Trophoblast cell (in vitro differentiated cells and primary cell): ENCODE measurements at regions not wholly inside any gene's neighbourhood (a gene's known extent, or its start where the extent isn't known, plus 50 kb on each side); places are given as distances from the start of the nearest gene placed in this dataset.

Source experiments
- DNase-seq, 2 donors: peaks; one replicate each; pipeline ENCODE4 v3.0.0-alpha.2; 2016
- H2AFZ ChIP-seq: 2 replicates; pipeline ENCODE4 v1.6.1; 2013; ENCODE audit warnings: low read length, moderate library complexity, mild to moderate bottlenecking; ENCODE audit not compliant: insufficient read depth, poor library complexity
- H2AK5ac ChIP-seq: 2 replicates; pipeline ENCODE4 v1.6.1; 2013; ENCODE audit warnings: mild to moderate bottlenecking, low read length
- H2BK120ac ChIP-seq: 2 replicates; pipeline ENCODE4 v1.6.1; 2013; ENCODE audit warnings: low read length, mild to moderate bottlenecking, moderate library complexity; ENCODE audit not compliant: insufficient read depth, poor library complexity
- H2BK12ac ChIP-seq: 2 replicates; pipeline ENCODE4 v1.6.1; 2013; ENCODE audit warnings: mild to moderate bottlenecking, low read length, moderate library complexity
- H2BK5ac ChIP-seq: 2 replicates; pipeline ENCODE4 v1.6.1; 2013; ENCODE audit warnings: low read length, low read depth, moderate library complexity, mild to moderate bottlenecking; ENCODE audit not compliant: poor library complexity
- H3K14ac ChIP-seq: 2 replicates; pipeline ENCODE4 v1.6.1; 2013; ENCODE audit warnings: mild to moderate bottlenecking, low read length
- H3K18ac ChIP-seq: 2 replicates; pipeline ENCODE4 v1.6.1; 2013; ENCODE audit warnings: mild to moderate bottlenecking, low read length
- H3K23ac ChIP-seq: 2 replicates; pipeline ENCODE4 v1.6.1; 2013; ENCODE audit warnings: low read length
- H3K27ac ChIP-seq: 2 replicates; pipeline ENCODE4 v1.5.1; 2013; ENCODE audit warnings: low read depth, mild to moderate bottlenecking, inconsistent platforms, low read length, moderate library complexity
- H3K27me3 ChIP-seq: 2 replicates; pipeline ENCODE4 v1.6.1; 2013; ENCODE audit warnings: inconsistent platforms, mild to moderate bottlenecking, low read length, moderate library complexity; ENCODE audit not compliant: insufficient read depth
- H3K36me3 ChIP-seq, 2 experiments: 1 replicate in 1 of 2; 2 replicates in 1 of 2; pipeline ENCODE4 v1.6.1; 2013; ENCODE audit warnings: low read length in 2 of 2, mild to moderate bottlenecking in 2 of 2, moderate library complexity in 1 of 2; ENCODE audit not compliant: insufficient read depth in 2 of 2, control insufficient read depth in 1 of 2
- H3K4ac ChIP-seq: 2 replicates; pipeline ENCODE4 v1.6.1; 2013; ENCODE audit warnings: low read depth, mild to moderate bottlenecking, low read length, moderate library complexity
- H3K4me1 ChIP-seq, 2 experiments: 1 replicate in 1 of 2; 2 replicates in 1 of 2; pipeline ENCODE4 v1.6.1; 2013; ENCODE audit warnings: low read length in 2 of 2, mild to moderate bottlenecking in 2 of 2, moderate library complexity in 1 of 2; ENCODE audit not compliant: insufficient read depth in 2 of 2, control insufficient read depth in 1 of 2
- H3K4me2 ChIP-seq: 2 replicates; pipeline ENCODE4 v1.6.1; 2013; ENCODE audit warnings: inconsistent platforms, mild to moderate bottlenecking, low read length, moderate library complexity
- H3K4me3 ChIP-seq: 2 replicates; pipeline ENCODE4 v1.5.1; 2013; ENCODE audit warnings: mild to moderate bottlenecking, low read depth, low read length, inconsistent platforms
- H3K79me1 ChIP-seq: one replicate; pipeline ENCODE4 v1.6.1; 2013; ENCODE audit warnings: low read length
- H3K79me2 ChIP-seq: 2 replicates; pipeline ENCODE4 v1.6.1; 2013; ENCODE audit warnings: low read length, mild to moderate bottlenecking; ENCODE audit not compliant: control insufficient read depth, insufficient read depth, poor library complexity
- H3K9ac ChIP-seq: 2 replicates; pipeline ENCODE4 v1.6.1; 2013; ENCODE audit warnings: mild to moderate bottlenecking, low read length
- H3K9me3 ChIP-seq: 2 replicates; pipeline ENCODE4 v1.6.1; 2013; ENCODE audit warnings: low read depth, mild to moderate bottlenecking, control low read depth, inconsistent platforms, low read length; ENCODE audit not compliant: insufficient read depth
- H4K12ac ChIP-seq: 2 replicates; pipeline ENCODE4 v1.6.1; 2013; ENCODE audit warnings: low read depth, mild to moderate bottlenecking, low read length, moderate library complexity
- H4K8ac ChIP-seq: 2 replicates; pipeline ENCODE4 v1.6.1; 2013; ENCODE audit warnings: low read depth, mild to moderate bottlenecking, low read length, moderate library complexity
- H4K91ac ChIP-seq: one replicate; pipeline ENCODE4 v1.6.1; 2013; ENCODE audit warnings: low read depth, mild to moderate bottlenecking, low read length, moderate library complexity
- WGBS: extraction: QIAGEN DNeasy Blood & Tissue Kit; methylation state at CpG from one replicate; pipeline ENCODE4 v1.1.7; 2013; ENCODE audit warnings: missing lambda C conversion rate; ENCODE audit not compliant: insufficient read length, insufficient coverage; ENCODE audit errors: extremely low coverage; 5-methylcytosine and 5-hydroxymethylcytosine counted together

DNA sequence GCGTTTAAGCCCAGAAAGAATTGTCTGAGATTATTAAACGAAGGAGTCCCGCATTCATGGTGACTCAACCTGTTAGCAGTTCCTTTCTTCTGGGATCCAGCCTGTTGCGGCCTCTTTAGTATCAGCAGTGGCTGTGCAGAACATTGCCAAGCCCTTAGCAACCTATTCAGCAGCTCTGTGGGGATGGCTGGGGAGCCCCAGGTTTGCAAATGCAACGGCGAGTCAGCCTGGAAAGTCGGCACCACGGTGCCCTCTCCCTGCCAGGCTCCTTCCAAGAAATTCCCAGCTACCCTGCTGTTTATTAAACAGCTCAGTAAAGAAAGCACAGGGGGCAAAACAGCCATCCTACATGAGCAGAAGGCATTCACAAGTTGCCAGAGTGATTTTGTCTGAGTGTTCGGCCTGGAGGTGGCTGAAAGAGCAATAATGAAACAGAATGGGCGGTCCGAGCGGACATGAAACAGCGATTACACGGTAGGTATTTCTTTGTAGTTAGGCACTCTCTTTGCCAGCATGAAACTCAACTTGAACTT lies 198.3 kb downstream of the BAMBI start:
- Histone ChIP-seq H2BK120ac (no peak overlapping the region), H4K12ac (no peak overlapping the region), H3K27ac (no peak overlapping the region), H3K79me2 (no peaks in the 10 kb centered on the region), H3K23ac (no peak overlapping the region), H4K91ac (peak overlapping the region; percentile 32), H3K36me3 (no peaks in the 10 kb centered on the region), H3K4me1 (peaks cover 3 to 7% of the 10 kb centered on the region in 2 experiments), H3K79me1 (peaks cover 2% of the 10 kb centered on the region), H2BK5ac (no peak overlapping the region), H3K4ac (no peak overlapping the region), H3K9ac (no peak overlapping the region), H3K27me3 (no peaks in the 10 kb centered on the region), H3K4me3 (no peak overlapping the region), H3K14ac (no peak overlapping the region), H3K4me2 (peak overlapping the region; percentile 2), H2BK12ac (peak overlapping the region; percentile 50), H2AK5ac (no peak overlapping the region), H3K18ac (no peak overlapping the region), H2AFZ (no peak overlapping the region), H3K9me3 (no peaks in the 10 kb centered on the region), H4K8ac (no peak overlapping the region)
- DNase-seq, result peak; percentile 35 to 67
- WGBS, result no CpG with 5 or more reads among the region's 14 CpGs

DNA sequence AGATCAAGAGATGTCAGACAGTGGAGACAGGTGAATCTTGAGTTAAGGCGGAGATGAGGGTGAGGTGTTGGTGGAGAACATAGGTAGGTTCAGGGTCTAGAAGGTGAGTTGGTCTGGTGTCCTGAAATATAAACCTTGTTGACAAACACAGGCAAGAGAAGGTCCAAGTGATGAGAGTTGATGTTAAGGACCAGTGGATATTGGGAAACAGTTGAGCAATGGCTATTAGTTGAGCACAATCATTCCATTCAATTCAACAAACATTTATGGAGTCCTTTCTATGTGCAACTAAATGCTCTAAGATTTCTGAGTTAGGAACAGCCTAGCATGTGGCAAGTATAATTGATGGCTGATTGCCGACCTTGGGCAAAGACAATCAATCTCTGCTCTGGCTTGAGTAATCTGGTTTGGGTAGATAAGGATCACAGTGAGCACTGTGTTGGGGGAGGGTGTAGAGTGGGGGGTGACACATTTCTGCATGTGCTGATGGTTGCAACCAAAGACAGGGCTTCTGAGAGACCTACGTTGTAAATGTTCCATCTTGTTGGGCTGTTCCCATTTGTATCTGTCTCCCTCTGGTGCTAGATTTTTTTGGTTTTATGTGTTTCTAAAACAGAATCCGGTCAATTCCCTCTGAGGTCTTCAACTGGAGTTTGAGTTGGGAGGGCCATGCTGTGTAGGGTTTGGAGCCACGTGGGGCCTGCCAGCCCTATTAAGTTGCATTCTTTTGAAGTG lies 201.1 kb downstream of the BAMBI start:
- Histone ChIP-seq H3K18ac (no peak overlapping the region), H3K9me3 (no peaks in the 10 kb centered on the region), H2BK12ac (no peak overlapping the region), H2AFZ (no peak overlapping the region), H4K12ac (no peak overlapping the region), H3K4me3 (no peak overlapping the region), H2AK5ac (no peak overlapping the region), H2BK120ac (no peak overlapping the region), H3K36me3 (no peaks in the 10 kb centered on the region), H3K14ac (no peak overlapping the region), H3K23ac (no peak overlapping the region), H3K4me2 (no peak overlapping the region), H3K9ac (no peak overlapping the region), H2BK5ac (no peak overlapping the region), H4K91ac (no peak overlapping the region), H4K8ac (no peak overlapping the region), H3K79me2 (no peaks in the 10 kb centered on the region), H3K27ac (no peak overlapping the region), H3K79me1 (peaks cover 2% of the 10 kb centered on the region), H3K4ac (no peak overlapping the region), H3K27me3 (no peaks in the 10 kb centered on the region), H3K4me1 (peaks cover 3 to 7% of the 10 kb centered on the region in 2 experiments)
- no peak for DNase-seq
- WGBS, result no CpG with 5 or more reads among the region's 5 CpGs

DNA sequence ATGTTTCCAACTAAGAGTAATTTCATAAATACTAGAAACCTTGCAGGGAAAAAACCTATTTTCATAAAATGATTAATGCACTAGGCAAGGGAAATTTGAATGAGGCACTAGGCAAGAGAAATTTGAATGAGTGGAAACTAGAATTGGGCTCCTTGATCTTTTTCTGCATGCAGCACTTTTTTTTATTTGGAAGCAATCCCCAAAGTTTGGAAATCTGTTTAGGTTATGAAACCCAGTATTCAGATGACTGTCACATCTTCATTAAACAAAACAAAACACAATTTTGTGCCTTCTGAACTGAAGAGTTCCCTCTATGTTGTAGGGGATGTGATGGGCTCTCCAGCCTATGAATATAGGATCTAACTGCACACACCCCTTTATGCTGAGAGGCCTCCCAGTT lies 201.9 kb downstream of the BAMBI start:
- H4K12ac ChIP-seq, result no peak overlapping the region
- H3K27ac ChIP-seq, result no peak overlapping the region
- no peak overlapping the region for H3K4me2 ChIP-seq
- no peak for DNase-seq
- H2AFZ ChIP-seq, result no peak overlapping the region
- H3K23ac ChIP-seq, result no peak overlapping the region
- peaks cover 2% of the 10 kb centered on the region for H3K79me1 ChIP-seq
- H3K4me1 ChIP-seq, result peaks cover 3 to 7% of the 10 kb centered on the region in 2 experiments
- H4K91ac ChIP-seq, result no peak overlapping the region
- no peaks in the 10 kb centered on the region for H3K9me3 ChIP-seq
- H3K79me2 ChIP-seq, result no peaks in the 10 kb centered on the region
- H3K18ac ChIP-seq, result no peak overlapping the region
- H4K8ac ChIP-seq, result no peak overlapping the region
- H3K27me3 ChIP-seq, result no peaks in the 10 kb centered on the region
- H3K9ac ChIP-seq, result no peak overlapping the region
- H2BK120ac ChIP-seq, result no peak overlapping the region
- no peak overlapping the region for H2BK5ac ChIP-seq
- H3K14ac ChIP-seq, result no peak overlapping the region
- no peak overlapping the region for H2AK5ac ChIP-seq
- H2BK12ac ChIP-seq, result no peak overlapping the region
- no peaks in the 10 kb centered on the region for H3K36me3 ChIP-seq
- H3K4me3 ChIP-seq, result no peak overlapping the region
- H3K4ac ChIP-seq, result no peak overlapping the region

DNA sequence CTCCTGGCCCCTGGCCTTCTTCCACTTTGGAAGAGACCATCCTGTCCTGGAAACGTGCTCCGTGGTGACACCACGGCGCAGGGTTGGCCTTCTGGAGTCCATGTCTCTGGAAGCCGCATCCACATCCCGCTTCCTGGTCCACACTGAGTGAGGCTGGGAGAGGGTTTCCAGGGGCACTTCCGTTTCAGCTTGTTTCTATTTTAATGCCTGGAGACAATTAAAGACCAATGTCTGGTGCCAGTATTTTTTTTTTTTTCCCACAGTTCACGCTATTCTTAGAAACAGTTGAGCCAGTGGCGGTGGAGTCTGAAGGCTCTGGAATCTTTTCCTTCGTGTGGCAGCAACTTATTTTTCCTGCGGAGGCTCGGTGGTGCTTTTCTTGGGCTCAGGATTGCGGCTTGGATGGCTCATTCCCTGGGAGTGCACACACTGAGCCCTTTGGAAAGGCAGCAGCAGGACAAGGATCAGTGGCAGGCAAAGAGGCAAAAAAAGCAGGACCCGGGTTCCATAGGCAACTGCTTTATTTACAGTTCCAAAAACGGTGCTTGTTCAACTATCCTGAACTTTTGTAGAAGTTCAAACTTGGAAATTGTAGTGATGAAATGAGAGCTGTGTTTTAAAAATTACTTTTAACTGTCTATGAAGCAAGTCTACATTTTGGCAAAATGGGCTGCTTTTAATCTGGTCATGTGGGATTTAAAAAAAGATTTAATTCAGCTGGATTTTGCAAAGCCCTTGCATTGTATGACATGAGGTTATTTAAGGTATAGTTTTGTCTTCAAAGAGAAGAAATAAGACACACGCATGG lies 202.8 kb downstream of the BAMBI start:
- H3K23ac ChIP-seq, result no peak overlapping the region
- no peak overlapping the region for H3K4me2 ChIP-seq
- H2BK120ac ChIP-seq, result peak overlapping the region; percentile 58
- H3K79me1 ChIP-seq, result peaks cover 2% of the 10 kb centered on the region
- no peak overlapping the region for H3K27ac ChIP-seq
- no peaks in the 10 kb centered on the region for H3K36me3 ChIP-seq
- peak overlapping the region; percentile 78 for H3K18ac ChIP-seq
- H4K91ac ChIP-seq, result peak overlapping the region; percentile 62
- peak overlapping the region; percentile 87 for H2AFZ ChIP-seq
- no peaks in the 10 kb centered on the region for H3K9me3 ChIP-seq
- H3K14ac ChIP-seq, result no peak overlapping the region
- peak overlapping the region; percentile 94 for H2BK12ac ChIP-seq
- no peaks in the 10 kb centered on the region for H3K27me3 ChIP-seq
- no peak for DNase-seq
- H3K4me3 ChIP-seq, result no peak overlapping the region
- peaks cover 3 to 7% of the 10 kb centered on the region in 2 experiments for H3K4me1 ChIP-seq
- peak overlapping the region; percentile 62 for H3K4ac ChIP-seq
- WGBS, result no CpG with 5 or more reads among the region's 16 CpGs
- peak overlapping the region; percentile 18 for H4K12ac ChIP-seq
- peak overlapping the region; percentile 54 for H4K8ac ChIP-seq
- H3K9ac ChIP-seq, result no peak overlapping the region
- H2AK5ac ChIP-seq, result peak overlapping the region; percentile 97
- peak overlapping the region; percentile 68 for H2BK5ac ChIP-seq
- H3K79me2 ChIP-seq, result no peaks in the 10 kb centered on the region
